Naive thymus-derived CD8-positive, alpha-beta T cell (primary cell): ENCODE measurements at regions not wholly inside any gene's neighbourhood (a gene's known extent, or its start where the extent isn't known, plus 50 kb on each side); places are given as distances from the start of the nearest gene placed in this dataset.
A peak's percentile ranks its signal among the peaks of the same experiment; 100 is the strongest.

Experiments
- ATAC-seq, 2 donors: fragments of 150-1000 bp; cut with Tn5 transposase in 1 of 2; sonication (Bioruptor Pico), chemical (Tn5 transposase) in 1 of 2; 1 replicate in 1 of 2; 2 replicates in 1 of 2; pipeline ENCODE4 v1.10.0; 2021; ENCODE audit warnings: mild to moderate bottlenecking in 2 of 2, moderate library complexity in 2 of 2
- POLR2A ChIA-PET: fragments of 350-600 bp; sonication (Branson Sonifier 250); formaldehyde crosslinking; loops from one replicate; lab custom pipeline; 2021; ENCODE audit warnings: antibody characterized with exemption; lab: Charles Lee
- DNase-seq, 10 donors: peaks; one replicate each; pipeline versions ENCODE4 v3.0.0 to v3.0.0-alpha.2; 2020 to 2022
- H3K27ac Mint-ChIP-seq, 10 donors: one replicate each; pipeline ENCODE4 v1.8.0; 2020 to 2022; ENCODE audit warnings: mild to moderate bottlenecking in 10 of 10, mixed read lengths in 10 of 10, moderate library complexity in 4 of 10, inconsistent platforms in 1 of 10
- H3K27me3 Mint-ChIP-seq, 5 donors: one replicate each; pipeline ENCODE4 v1.8.0; 2021 to 2022; ENCODE audit warnings: mixed read lengths in 5 of 5
- H3K36me3 Mint-ChIP-seq, 3 donors: one replicate each; pipeline ENCODE4 v1.8.0; 2020 to 2022; ENCODE audit warnings: mixed read lengths in 3 of 3, mild to moderate bottlenecking in 2 of 3, inconsistent platforms in 1 of 3
- H3K4me1 Mint-ChIP-seq, 4 donors: one replicate each; pipeline ENCODE4 v1.8.0; 2021 to 2022; ENCODE audit warnings: mixed read lengths in 4 of 4
- H3K4me3 Mint-ChIP-seq, 10 donors: one replicate each; pipeline ENCODE4 v1.8.0; 2020 to 2022; ENCODE audit warnings: mild to moderate bottlenecking in 10 of 10, mixed read lengths in 10 of 10, moderate library complexity in 6 of 10, inconsistent platforms in 1 of 10
- H3K9me3 Mint-ChIP-seq, 9 donors: one replicate each; pipeline ENCODE4 v1.8.0; 2020 to 2022; ENCODE audit warnings: mixed read lengths in 9 of 9, mild to moderate bottlenecking in 3 of 9, inconsistent platforms in 1 of 9, moderate library complexity in 1 of 9

DNA sequence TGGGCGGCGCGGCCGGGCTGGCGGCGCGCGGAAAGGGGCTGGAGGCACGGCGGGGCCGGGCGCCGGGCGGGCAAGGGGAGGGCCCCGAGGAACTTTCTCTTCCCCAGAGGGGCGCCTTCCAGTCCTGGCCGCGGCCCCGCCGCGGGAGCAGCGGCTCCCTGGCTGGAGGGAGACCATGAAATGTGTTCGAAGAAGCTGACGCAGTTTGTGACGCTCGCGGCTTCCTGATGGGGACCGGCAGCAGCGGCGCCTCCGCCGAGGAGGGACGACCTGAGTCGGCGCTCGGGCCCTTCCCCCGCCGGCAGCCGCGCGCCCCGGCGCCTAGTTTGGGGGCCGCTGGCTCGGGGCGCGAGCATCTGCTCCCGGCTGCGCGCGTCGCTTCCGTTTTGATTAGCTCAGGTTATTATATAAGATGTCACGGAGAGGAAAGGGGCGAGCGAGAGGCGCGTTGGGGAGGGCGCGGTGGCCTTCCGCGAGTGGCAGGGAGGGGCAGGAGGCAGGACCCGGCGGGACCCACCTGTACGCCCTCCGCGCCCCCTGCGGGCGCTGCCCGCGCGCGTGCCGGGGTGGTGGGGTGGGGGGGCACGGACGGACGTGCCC lies 57.1 kb upstream of the PCGF5 start:
- peaks cover 36 to 74% (median 53%) of the 10 kb centered on the region in 4 donors for H3K4me1 Mint-ChIP-seq

DNA sequence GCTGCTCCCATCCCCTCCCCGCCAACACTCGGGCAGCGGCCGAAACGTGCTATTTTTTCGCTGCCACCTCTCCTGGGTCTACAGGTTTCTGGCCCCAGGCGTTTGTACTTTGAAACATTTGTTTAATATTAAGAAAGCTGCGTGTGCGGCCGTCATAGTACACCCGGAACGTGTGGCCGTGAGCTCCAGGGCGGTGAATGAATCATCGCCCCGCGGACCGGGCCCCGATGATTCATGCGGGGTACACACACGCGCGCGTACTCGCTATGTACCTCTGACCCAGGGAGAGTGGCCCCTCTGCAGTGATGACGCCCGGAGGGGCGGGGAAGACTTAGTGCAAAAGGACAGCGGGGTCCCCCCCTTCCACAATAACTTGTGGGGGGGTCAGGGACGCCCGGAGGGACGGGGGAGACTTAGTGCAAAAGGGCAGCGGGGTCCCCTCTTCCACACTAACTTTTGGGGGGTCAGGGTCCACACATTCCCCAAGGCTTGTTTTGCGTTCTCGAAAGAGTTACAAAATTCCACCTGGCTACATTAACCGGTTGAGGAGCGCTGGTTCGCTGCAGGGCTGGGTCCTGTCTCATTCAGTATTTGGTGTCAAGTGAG lies 56.5 kb upstream of the PCGF5 start:
- Mint-ChIP-seq H3K36me3 (peaks cover 9 to 13% (median 9%) of the 10 kb centered on the region in 3 donors), H3K9me3 (peaks cover 0 to 23% (median 8%) of the 10 kb centered on the region in 9 donors), H3K27me3 (no peaks in the 10 kb centered on the region), H3K27ac (peak overlapping the region; percentile 92 to 100 (median 98)), H3K4me3 (peak overlapping the region; percentile 85 to 99 (median 91)), H3K4me1 (peaks cover 35 to 70% (median 52%) of the 10 kb centered on the region in 4 donors)
- DNase-seq, result peak in 9 of 10 donors; percentile 44 to 83 (median 49)
- peak; percentile 15 to 33 for ATAC-seq
- POLR2A ChIA-PET, result interaction anchor here (0.6 to 4.1 kb wide), 32 partner anchors 8 to 1428 kb away, joined by 3 to 36 read pairs (median 4); partner anchors contain the start of genes BTAF1, PCGF5, RPP30 and TNKS2

More for the DNA sequence above, 57.1 kb upstream of the PCGF5 start:
- Mint-ChIP-seq H3K9me3 (peaks cover 0 to 16% (median 6%) of the 10 kb centered on the region in 9 donors), H3K36me3 (peaks cover 5 to 12% (median 6%) of the 10 kb centered on the region in 3 donors), H3K27ac (peak overlapping the region; percentile 92 to 100 (median 98)), H3K4me3 (peak overlapping the region; percentile 85 to 99 (median 91)), H3K27me3 (no peaks in the 10 kb centered on the region)
- ATAC-seq (peak; percentile 66 to 74), DNase-seq (peak; percentile 78 to 95 (median 89))
- POLR2A ChIA-PET, result interaction anchor here (0.5 to 4.1 kb wide), 35 partner anchors 8 to 1429 kb away, joined by 3 to 36 read pairs (median 4); partner anchors contain the start of genes BTAF1, PCGF5, RPP30 and TNKS2

DNA sequence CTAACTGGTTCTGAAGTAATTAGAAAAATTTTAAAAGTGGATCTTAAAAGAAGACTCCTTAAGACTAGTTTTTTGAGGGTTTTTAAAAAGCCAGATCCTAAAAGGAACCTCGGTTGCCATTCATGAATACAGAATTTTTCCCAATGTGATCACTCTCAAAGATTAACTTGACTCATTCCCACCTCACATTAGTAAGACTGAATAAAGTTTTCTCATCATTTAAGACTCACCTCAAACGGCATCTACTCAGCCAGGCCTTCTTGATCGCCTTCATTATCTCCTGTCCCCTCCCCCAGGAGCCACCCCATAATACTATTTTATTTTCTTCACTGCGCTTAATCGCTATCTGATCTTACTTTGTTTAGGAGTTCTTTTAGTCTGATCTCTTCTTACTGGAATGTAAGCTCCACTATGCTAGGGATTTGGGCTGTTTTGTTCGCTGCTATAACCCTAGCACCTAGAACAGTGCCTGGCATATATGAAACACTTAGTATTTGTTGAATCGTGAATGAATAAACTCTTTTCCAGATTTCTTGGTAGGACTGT lies 55.9 kb upstream of the PCGF5 start:
- ATAC-seq (no peak), DNase-seq (peak in 3 of 10 donors; percentile 12 to 17 (median 13))
- POLR2A ChIA-PET, result interaction anchor here (1.3 to 4.1 kb wide), 6 partner anchors 33 to 244 kb away, joined by 3 to 36 read pairs (median 9); partner anchors contain the start of gene PCGF5
- H3K4me1 Mint-ChIP-seq, result peaks cover 35 to 68% (median 52%) of the 10 kb centered on the region in 4 donors
- peak overlapping the region; percentile 85 to 99 (median 91) for H3K4me3 Mint-ChIP-seq
- peak overlapping the region; percentile 92 to 100 (median 98) for H3K27ac Mint-ChIP-seq
- peaks cover 10 to 14% (median 13%) of the 10 kb centered on the region in 3 donors for H3K36me3 Mint-ChIP-seq
- H3K9me3 Mint-ChIP-seq, result peaks cover 0 to 29% (median 10%) of the 10 kb centered on the region in 9 donors
- H3K27me3 Mint-ChIP-seq, result no peaks in the 10 kb centered on the region

GRCh38 chr10:91167406-91167805 lies 53.1 kb upstream of the PCGF5 start:
- Mint-ChIP-seq H3K4me1 (peaks cover 37 to 62% (median 55%) of the 10 kb centered on the region in 4 donors), H3K27ac (peak overlapping the region in 8 of 10 donors; percentile 0 to 79 (median 20)), H3K4me3 (no peak overlapping the region), H3K36me3 (peaks cover 18 to 32% (median 25%) of the 10 kb centered on the region in 3 donors), H3K9me3 (peaks cover 0 to 51% (median 22%) of the 10 kb centered on the region in 9 donors), H3K27me3 (no peaks in the 10 kb centered on the region)
- no peak for ATAC-seq
- no peak for DNase-seq
- POLR2A ChIA-PET, result no interaction called here

DNA sequence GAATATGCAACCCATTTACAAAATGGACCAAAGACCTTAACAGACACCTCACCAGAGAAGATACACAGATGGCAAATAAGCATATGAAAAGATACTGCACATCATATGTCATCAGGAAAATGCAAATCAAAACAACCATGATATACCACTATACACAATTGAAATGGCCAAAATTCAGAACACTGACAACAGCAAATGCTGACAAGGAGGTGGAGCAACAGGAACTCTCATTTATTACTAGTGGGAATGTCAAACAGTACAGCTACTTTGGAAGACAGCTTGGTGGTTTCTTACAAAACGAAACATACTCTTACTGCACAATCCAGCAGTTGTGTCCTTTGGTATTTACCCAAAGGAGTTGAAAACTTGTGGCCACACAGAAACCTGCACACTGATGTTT lies 50.0 kb upstream of the PCGF5 start:
- peaks cover 27 to 58% (median 50%) of the 10 kb centered on the region in 4 donors for H3K4me1 Mint-ChIP-seq
- H3K36me3 Mint-ChIP-seq, result peaks cover 27 to 51% (median 38%) of the 10 kb centered on the region in 3 donors
- H3K27me3 Mint-ChIP-seq, result no peaks in the 10 kb centered on the region
- H3K9me3 Mint-ChIP-seq, result peaks cover 0 to 67% (median 26%) of the 10 kb centered on the region in 9 donors
- H3K27ac Mint-ChIP-seq, result peak overlapping the region in 1 of 10 donors; percentile 12
- no peak for ATAC-seq
- POLR2A ChIA-PET, result no interaction called here
- DNase-seq, result no peak
- no peak overlapping the region for H3K4me3 Mint-ChIP-seq
